SK-N-MC (cell line): ENCODE measurements at regions not wholly inside any gene's neighbourhood (a gene's known extent, or its start where the extent isn't known, plus 50 kb on each side); places are given as distances from the start of the nearest gene placed in this dataset.

Experiments used
- DNase-seq: peaks from one replicate; pipeline ENCODE4 v3.0.0-alpha.2; 2011; ENCODE audit warnings: low read depth, low spot score
- H3K27ac ChIP-seq: fragments of 200-600 bp; sonication (generic); 2 replicates; pipeline ENCODE4 v1.5.1; 2016; ENCODE audit warnings: mixed run types
- H3K36me3 ChIP-seq: fragments of 200-600 bp; sonication (generic); 2 replicates; pipeline ENCODE4 v1.6.1; 2017; ENCODE audit warnings: antibody characterized with exemption, low read length, mixed read lengths; ENCODE audit not compliant: insufficient read depth
- H3K4me3 ChIP-seq: fragments of 200-600 bp; sonication (generic); 2 replicates; pipeline ENCODE4 v1.5.1; 2016
- H3K9ac ChIP-seq: fragments of 200-600 bp; sonication (generic); 2 replicates; pipeline ENCODE4 v1.8.0; 2017; ENCODE audit warnings: mixed run types, mixed read lengths; ENCODE audit not compliant: insufficient read length
- H3K9me3 ChIP-seq: fragments of 200-600 bp; sonication (generic); 2 replicates; pipeline ENCODE4 v1.6.1; 2017; ENCODE audit warnings: low read depth, mild to moderate bottlenecking, antibody characterized with exemption, low read length, moderate library complexity, mixed read lengths
- EZH2 ChIP-seq: fragments of 200-600 bp; sonication (generic); IDR thresholded peaks from one replicate; pipeline ENCODE4 v1.6.1; 2017; ENCODE audit warnings: antibody characterized with exemption
- FOXP2 ChIP-seq: optimal IDR thresholded peaks from 2 replicates; pipeline ENCODE3; 2011; ENCODE audit warnings: mild to moderate bottlenecking, moderate library complexity; ENCODE audit not compliant: insufficient read depth; ENCODE audit errors: extremely low read length, control extremely low read depth
- POLR2AphosphoS5 ChIP-seq: IDR thresholded peaks from 2 replicates; pipeline ENCODE4 v1.6.1; 2012; ENCODE audit warnings: mild to moderate bottlenecking, low read depth, low read length, borderline replicate concordance

- DNase-seq = no peak
- H3K4me3 ChIP-seq = no peak overlapping the region
- H3K36me3 ChIP-seq = no peaks in the 10 kb centered on the region
- no peaks in the 10 kb centered on the region for H3K9me3 ChIP-seq
- H3K9ac ChIP-seq = no peak overlapping the region
- no peak overlapping the region for H3K27ac ChIP-seq
- no peak for TF ChIP-seq POLR2AphosphoS5
Observed at GRCh38 chr7:8922726-8923125, 489.3 kb downstream of the NXPH1 start.

- no peak overlapping the region for H3K4me3 ChIP-seq
- DNase-seq = no peak
- H3K9me3 ChIP-seq = no peaks in the 10 kb centered on the region
- TF ChIP-seq EZH2 = no peak
- H3K27ac ChIP-seq = no peak overlapping the region
- no peak overlapping the region for H3K9ac ChIP-seq
- H3K36me3 ChIP-seq = no peaks in the 10 kb centered on the region
Observed at GRCh38 chr7:8923164-8923806, 489.9 kb downstream of the NXPH1 start.

- no peak for DNase-seq
- TF ChIP-seq EZH2 (no peak), POLR2AphosphoS5 (no peak), FOXP2 (no peak)
- H3K9me3 ChIP-seq = no peaks in the 10 kb centered on the region
- H3K27ac ChIP-seq = no peak overlapping the region
- H3K9ac ChIP-seq = no peak overlapping the region
- no peaks in the 10 kb centered on the region for H3K36me3 ChIP-seq
- H3K4me3 ChIP-seq = no peak overlapping the region
Observed at GRCh38 chr7:8931906-8932646, 498.7 kb downstream of the NXPH1 start.

- Histone ChIP-seq H3K9me3 (no peaks in the 10 kb centered on the region), H3K9ac (no peak overlapping the region), H3K36me3 (no peaks in the 10 kb centered on the region), H3K27ac (no peak overlapping the region), H3K4me3 (no peak overlapping the region)
- TF ChIP-seq EZH2 (no peak), FOXP2 (no peak), POLR2AphosphoS5 (no peak)
- no peak for DNase-seq
Observed at GRCh38 chr7:8932751-8933150, 499.3 kb downstream of the NXPH1 start.

- H3K27ac ChIP-seq = no peak overlapping the region
- no peaks in the 10 kb centered on the region for H3K9me3 ChIP-seq
- no peak for DNase-seq
- TF ChIP-seq FOXP2 = no peak
- TF ChIP-seq POLR2AphosphoS5 = no peak
- TF ChIP-seq EZH2 = no peak
- no peak overlapping the region for H3K9ac ChIP-seq
- H3K36me3 ChIP-seq = no peaks in the 10 kb centered on the region
- H3K4me3 ChIP-seq = no peak overlapping the region
Observed at GRCh38 chr7:8937204-8937603, 503.8 kb downstream of the NXPH1 start.

GRCh38 chr7:8938044-8938805 lies 504.8 kb downstream of the NXPH1 start:
- TF ChIP-seq FOXP2 (no peak), EZH2 (no peak), POLR2AphosphoS5 (no peak)
- Histone ChIP-seq H3K9me3 (no peaks in the 10 kb centered on the region), H3K9ac (no peak overlapping the region)

GRCh38 chr7:8939446-8939845 lies 506.0 kb downstream of the NXPH1 start:
- Histone ChIP-seq H3K9me3 (no peaks in the 10 kb centered on the region), H3K4me3 (no peak overlapping the region), H3K27ac (no peak overlapping the region), H3K36me3 (no peaks in the 10 kb centered on the region), H3K9ac (no peak overlapping the region)
- DNase-seq = no peak
- TF ChIP-seq POLR2AphosphoS5 = no peak
- TF ChIP-seq EZH2 = no peak

More at GRCh38 chr7:8938044-8938805, 504.8 kb downstream of the NXPH1 start:
- Histone ChIP-seq H3K4me3 (no peak overlapping the region), H3K27ac (no peak overlapping the region), H3K36me3 (no peaks in the 10 kb centered on the region)
- no peak for DNase-seq

- Histone ChIP-seq H3K9ac (no peak overlapping the region), H3K36me3 (no peaks in the 10 kb centered on the region), H3K9me3 (no peaks in the 10 kb centered on the region), H3K4me3 (no peak overlapping the region), H3K27ac (no peak overlapping the region)
- TF ChIP-seq FOXP2 (no peak), EZH2 (no peak), POLR2AphosphoS5 (no peak)
- no peak for DNase-seq
Observed at GRCh38 chr7:8963722-8964121, 530.3 kb downstream of the NXPH1 start.
